Epithelial cell of proximal tubule (primary cell): ENCODE measurements at regions not wholly inside any gene's neighbourhood (a gene's known extent, or its start where the extent isn't known, plus 50 kb on each side); places are given as distances from the start of the nearest gene placed in this dataset.

Experiments used
- DNase-seq: peaks from one replicate; pipeline ENCODE4 v3.0.0-alpha.2; 2011; ENCODE audit warnings: low read depth
- H3K4me3 ChIP-seq: 2 replicates; pipeline ENCODE4 v1.5.1; 2011; ENCODE audit warnings: low read depth, mild to moderate bottlenecking, low read length
- CTCF ChIP-seq: conservative IDR thresholded peaks from 2 replicates; pipeline ENCODE4 v1.5.1; 2012; ENCODE audit warnings: low read depth, mild to moderate bottlenecking, low read length

GRCh38 chr6:19972221-19972620, 135.1 kb downstream of the ID4 start:
- TF ChIP-seq CTCF, result no peak
- H3K4me3 ChIP-seq, result no peak overlapping the region
- DNase-seq, result no peak

GRCh38 chr6:19976411-19977129, 139.4 kb downstream of the ID4 start:
- no peak for TF ChIP-seq CTCF

GRCh38 chr6:19979059-19979458, 141.9 kb downstream of the ID4 start:
- TF ChIP-seq CTCF, result no peak
- no peak for DNase-seq
- H3K4me3 ChIP-seq, result no peak overlapping the region

More at GRCh38 chr6:19976411-19977129, 139.4 kb downstream of the ID4 start:
- DNase-seq, result no peak
- H3K4me3 ChIP-seq, result no peak overlapping the region

- TF ChIP-seq CTCF, result no peak
- no peak for DNase-seq
These were observed 142.8 kb downstream of the ID4 start for GRCh38 chr6:19979986-19980385.

GRCh38 chr6:19983374-19983773, 146.2 kb downstream of the ID4 start:
- no peak for DNase-seq
- no peak for TF ChIP-seq CTCF
- H3K4me3 ChIP-seq, result no peak overlapping the region

More at GRCh38 chr6:19979986-19980385, 142.8 kb downstream of the ID4 start:
- H3K4me3 ChIP-seq, result no peak overlapping the region

- TF ChIP-seq CTCF, result no peak
- no peak overlapping the region for H3K4me3 ChIP-seq
- no peak for DNase-seq
These were observed 149.7 kb downstream of the ID4 start for GRCh38 chr6:19986691-19987438.
